GM13976 (cell line): ENCODE measurements at regions not wholly inside any gene's neighbourhood (a gene's known extent, or its start where the extent isn't known, plus 50 kb on each side); places are given as distances from the start of the nearest gene placed in this dataset.

Source experiments
- DNase-seq: peaks from one replicate; pipeline ENCODE4 v3.0.0; 2012; ENCODE audit warnings: low spot score
- in situ Hi-C: fragments of 300-500 bp; cut with MboI; formaldehyde crosslinking; loops from one replicate; pipeline ENCODE4 v1.12.0; 2022; ENCODE audit warnings: low sequenced_read_pairs, mixed read lengths, inconsistent platforms; ENCODE audit not compliant: unreplicated experiment
- TF ChIP-seq, protein P1 (sequence below): IDR thresholded peaks from 2 replicates; pipeline ENCODE4 v1.5.1; 2012; ENCODE audit warnings: borderline replicate concordance, mild to moderate bottlenecking; ENCODE audit not compliant: insufficient read depth; ENCODE audit errors: extremely low read depth, missing control alignments, control extremely low read depth

DNA sequence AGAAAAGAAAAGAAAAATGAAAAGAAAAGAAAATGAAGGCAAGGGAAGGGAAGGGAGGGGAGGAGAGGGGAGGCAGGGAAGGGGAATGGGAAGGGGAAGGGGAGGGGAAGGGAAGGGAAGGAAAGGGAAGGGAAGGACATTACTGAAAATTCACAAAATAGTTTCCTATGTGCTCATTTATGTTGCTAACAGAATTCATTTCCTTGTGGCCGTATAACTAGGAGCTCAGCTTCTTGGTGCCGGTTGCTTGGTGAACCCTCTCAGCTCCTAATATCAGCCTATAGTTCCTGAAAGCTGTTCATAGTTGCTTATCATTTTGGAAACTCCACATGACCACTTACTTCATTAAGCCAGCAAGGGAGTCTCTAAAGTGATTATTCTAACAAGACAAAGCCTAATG is 379.8 kb upstream of the TMEFF2 start:
- TF ChIP-seq, protein P1, sequence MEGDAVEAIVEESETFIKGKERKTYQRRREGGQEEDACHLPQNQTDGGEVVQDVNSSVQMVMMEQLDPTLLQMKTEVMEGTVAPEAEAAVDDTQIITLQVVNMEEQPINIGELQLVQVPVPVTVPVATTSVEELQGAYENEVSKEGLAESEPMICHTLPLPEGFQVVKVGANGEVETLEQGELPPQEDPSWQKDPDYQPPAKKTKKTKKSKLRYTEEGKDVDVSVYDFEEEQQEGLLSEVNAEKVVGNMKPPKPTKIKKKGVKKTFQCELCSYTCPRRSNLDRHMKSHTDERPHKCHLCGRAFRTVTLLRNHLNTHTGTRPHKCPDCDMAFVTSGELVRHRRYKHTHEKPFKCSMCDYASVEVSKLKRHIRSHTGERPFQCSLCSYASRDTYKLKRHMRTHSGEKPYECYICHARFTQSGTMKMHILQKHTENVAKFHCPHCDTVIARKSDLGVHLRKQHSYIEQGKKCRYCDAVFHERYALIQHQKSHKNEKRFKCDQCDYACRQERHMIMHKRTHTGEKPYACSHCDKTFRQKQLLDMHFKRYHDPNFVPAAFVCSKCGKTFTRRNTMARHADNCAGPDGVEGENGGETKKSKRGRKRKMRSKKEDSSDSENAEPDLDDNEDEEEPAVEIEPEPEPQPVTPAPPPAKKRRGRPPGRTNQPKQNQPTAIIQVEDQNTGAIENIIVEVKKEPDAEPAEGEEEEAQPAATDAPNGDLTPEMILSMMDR, result no peak
- in situ Hi-C loops, result no loop called here
- DNase-seq, result no peak

DNA sequence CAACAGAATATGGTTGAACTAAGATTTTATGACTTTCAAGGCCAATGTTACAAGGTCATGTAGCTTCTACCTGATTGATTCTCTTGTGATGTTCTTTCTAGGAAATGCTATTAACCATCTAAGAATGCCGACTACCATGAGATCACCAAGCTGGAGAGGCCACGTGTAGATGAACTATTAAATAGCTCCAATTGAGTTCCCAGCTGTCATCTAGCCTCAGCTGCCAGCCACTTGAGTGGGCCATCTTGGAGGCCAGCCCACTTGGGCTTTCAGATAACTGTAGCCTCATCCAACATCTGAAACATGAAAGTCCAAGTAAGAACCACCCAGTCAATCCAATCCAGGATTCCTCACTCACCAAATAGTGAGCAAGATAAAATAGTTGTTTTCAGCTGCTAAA is 376.9 kb upstream of the TMEFF2 start:
- TF ChIP-seq, protein P1, result no peak
- in situ Hi-C loops, result no loop called here
- no peak for DNase-seq

DNA sequence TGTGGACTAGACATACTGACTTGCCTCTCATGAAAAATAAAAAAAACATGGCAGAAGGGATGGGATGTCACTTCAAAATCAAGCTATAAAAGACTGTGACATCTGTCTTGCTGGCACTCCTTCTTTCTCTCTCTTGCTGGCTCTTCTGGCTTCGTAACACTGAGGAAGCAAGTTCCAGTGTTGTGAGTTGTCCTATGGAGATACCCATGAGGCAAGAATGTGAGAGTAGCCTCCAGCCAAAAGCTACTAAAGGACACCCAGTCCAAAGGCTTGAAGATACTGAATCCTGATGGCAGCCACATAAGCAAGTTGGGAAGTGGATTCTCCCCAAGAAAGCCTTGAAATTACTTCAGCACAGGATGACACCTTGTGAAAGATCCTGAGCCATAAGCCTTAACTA is 376.1 kb upstream of the TMEFF2 start:
- in situ Hi-C loops, result no loop called here
- TF ChIP-seq, protein P1, result no peak

DNA sequence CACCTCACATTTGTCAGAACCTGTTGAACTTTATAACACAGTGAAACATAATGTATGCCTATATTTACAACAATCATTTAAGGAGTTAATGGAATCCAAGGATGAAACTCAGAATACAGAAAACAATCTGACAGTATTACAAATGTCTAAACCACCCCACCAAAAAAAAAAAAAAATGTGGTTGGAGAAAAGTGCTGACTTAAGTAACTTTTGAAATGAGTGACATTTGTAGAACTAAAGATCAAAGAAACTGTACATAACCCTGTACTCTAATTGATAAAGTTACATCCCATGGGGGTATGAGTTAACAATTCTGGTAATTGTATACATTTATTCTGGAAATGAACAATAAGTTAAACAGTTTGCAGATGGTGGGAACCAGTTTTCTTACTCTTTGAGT is 372.1 kb upstream of the TMEFF2 start:
- DNase-seq, result no peak
- TF ChIP-seq, protein P1, result no peak
- in situ Hi-C loops, result no loop called here

More for the DNA sequence above, 376.1 kb upstream of the TMEFF2 start:
- DNase-seq, result no peak

DNA sequence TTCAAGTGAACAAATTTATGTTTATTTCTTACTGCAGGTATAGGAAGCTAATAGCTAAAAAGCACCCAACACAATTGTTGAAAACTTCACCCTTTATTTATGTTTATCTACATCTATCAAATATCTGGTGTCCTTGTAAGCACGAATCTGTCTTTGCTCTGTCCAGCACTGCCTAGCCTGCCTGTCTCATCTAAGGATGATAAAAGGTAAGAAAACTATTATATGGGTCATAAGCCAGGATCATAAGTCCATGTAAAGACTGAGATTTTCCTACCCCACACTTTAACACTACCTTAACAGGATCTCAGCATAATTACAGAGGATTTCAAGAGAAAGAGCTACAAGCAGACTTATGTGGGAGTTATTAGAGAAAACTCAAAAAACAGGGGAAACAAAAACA is 365.6 kb upstream of the TMEFF2 start:
- in situ Hi-C loops, result no loop called here
- no peak for DNase-seq
- TF ChIP-seq, protein P1, result no peak

DNA sequence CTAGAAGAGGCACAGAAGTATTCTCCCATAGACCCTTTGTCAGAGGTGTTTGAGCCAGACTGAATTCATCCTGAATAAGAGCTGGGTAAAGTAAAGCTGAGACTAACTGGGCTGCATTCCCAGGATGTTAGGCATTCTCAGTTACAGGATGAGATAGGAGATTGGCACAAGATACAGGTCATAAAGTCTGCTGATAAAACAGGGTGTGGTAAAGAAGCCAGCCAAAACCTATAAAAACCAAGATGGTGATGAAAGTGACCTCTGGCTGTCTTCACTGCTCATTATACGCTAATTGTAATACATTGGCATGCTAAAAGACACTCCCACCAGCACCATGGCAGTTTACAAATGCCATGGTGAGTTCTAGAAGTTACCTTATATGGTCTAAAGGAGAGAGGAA is 364.9 kb upstream of the TMEFF2 start:
- TF ChIP-seq, protein P1, result no peak
- no peak for DNase-seq
- in situ Hi-C loops, result no loop called here

DNA sequence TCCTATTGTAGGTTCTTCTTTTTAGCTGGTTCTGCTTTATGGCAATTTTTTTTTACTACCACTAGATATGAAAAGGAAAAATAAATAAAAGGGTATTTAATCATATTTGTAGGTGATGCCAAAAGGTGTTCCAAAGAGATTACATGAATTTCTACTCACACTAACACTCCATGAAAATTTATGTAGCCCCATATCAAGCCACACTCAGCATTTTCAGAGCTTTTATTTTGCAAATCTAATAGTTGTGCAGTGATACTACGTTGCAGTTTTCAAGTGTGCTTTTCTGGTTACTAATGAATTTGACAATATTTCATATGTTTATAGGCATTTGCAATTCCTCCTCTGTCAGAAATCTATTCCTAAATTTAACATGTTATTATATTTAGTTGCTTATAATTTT is 363.9 kb upstream of the TMEFF2 start:
- no peak for DNase-seq
- in situ Hi-C loops, result no loop called here
- TF ChIP-seq, protein P1, result no peak
